GM21390 (cell line): ENCODE measurements at regions not wholly inside any gene's neighbourhood (a gene's known extent, or its start where the extent isn't known, plus 50 kb on each side); places are given as distances from the start of the nearest gene placed in this dataset.

ENCODE experiments used
- ATAC-seq: cut with Tn5 transposase; IDR thresholded peaks from one replicate; pipeline ENCODE4 v1.9.1; 2021; ENCODE audit not compliant: unreplicated experiment

DNA sequence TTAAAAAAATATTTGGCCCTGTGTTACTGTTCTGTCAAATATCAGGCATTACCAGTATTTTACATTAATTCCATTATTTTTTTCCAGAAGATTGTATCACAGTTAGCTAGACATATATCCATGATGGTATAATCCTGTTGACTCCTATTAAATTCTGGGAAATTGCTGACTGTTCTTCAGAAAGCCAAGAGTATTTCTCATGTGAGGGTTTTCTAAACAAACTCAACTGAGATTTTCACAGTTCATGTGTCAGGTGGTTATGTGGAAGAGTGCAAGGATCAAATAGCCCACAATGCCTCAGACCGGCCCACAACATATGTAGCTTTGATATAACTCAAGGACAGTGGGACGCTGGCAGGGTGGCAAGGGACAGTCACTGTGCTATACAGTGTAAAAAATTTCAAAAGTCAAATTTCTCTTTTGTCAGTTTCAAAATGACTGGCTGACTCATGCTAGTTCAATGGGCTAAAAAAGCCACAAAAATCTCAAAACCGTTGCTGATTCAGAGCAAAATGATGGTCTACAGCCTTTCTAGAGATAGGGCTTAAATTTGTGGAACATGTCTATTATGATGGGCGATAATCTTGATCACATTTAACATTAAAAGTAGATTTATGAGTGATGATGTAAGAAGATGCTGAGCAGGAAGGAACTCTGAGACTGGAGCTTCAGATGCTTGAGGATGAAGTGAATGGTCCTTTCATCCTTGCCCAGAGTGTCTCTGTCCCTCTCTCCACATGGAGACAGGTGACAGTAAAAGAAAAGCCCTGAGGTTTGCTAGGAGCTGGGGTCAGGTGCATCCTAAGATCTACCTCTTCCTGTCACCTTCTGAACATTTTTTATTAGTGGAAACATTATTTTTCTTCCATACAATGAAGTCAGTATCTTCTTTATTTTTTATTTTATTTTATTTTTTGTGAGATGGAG lies 175.8 kb upstream of the PIEZO2 start:
- ATAC-seq, result peak; percentile 96

DNA sequence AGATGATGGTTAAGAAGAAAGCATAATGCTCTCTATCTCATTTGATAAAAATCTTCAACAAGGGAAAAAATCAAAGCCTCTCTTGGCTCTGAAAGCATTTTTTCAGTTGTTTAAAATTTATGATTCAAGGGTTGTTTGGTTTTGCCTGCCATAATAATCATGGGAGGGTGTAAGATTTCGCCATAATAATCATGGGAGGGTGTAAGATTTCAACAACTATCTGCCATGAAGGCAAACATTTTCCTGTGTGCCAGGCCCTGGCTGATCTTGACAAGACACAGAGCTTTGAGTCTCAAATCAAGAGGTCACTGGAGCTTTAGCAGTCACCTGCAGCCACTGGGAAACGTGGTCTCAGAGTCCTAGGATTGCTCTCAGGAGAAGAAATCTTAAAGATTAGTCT lies 175.1 kb upstream of the PIEZO2 start:
- ATAC-seq, result no peak

DNA sequence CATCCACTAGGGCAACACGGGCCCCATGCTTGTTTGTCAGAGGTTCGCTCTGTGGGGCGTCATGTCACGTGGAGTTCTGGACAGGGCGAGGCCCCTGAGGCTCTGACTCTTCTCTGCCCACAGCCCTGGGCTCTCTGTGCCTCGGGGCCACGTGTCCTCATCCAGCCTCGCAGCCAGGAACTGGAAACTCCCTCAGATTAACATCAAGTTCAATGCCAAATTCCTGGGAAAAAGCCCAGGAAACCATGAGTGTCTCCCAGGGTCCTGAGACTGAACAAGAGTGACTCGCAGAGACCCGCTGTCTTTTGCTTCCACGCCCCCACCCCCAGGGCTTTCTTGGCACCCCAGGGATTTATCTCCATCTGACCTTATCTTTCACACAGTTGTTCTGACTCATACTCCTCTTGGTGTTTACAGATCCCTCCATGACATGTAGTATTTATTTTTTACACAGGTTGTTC lies 174.0 kb upstream of the PIEZO2 start:
- no peak for ATAC-seq

DNA sequence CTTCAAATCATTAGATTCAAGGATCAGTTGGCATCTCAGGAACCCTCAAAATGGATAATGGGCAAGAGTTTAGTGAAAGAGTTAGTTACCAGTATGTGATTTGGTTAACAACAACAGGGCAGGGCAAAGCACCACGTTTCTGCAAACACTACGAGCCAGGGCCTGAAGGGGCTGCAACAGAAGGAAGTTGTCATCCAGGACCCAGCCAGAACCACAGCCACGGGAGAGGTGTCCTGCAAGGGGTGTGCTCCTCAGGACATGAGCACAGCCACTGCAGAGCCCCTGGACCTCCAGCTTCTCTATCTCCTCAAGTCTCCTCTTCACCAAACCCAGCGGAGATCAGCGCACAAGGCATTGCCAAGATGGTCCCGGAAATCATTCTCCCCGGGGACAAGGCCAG lies 173.3 kb upstream of the PIEZO2 start:
- ATAC-seq, result no peak

DNA sequence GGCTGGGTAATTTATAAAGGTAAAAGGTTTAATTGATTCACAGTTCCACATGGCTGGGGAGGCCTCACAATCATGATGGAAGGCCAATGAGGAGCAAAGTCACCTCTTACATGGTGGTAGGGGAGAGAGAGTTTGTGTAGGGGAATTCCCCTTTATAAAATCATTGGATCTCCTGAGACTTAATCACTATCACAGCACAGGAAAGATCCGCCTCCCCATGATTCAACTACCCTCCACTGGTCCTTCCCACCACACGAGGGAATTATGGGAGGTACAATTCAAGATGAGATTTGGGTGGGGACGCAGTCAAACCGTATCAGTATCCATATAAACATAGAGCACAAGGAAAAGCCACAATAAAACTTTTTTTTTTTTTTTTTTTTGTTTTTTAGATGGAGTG lies 172.6 kb upstream of the PIEZO2 start:
- ATAC-seq, result no peak

DNA sequence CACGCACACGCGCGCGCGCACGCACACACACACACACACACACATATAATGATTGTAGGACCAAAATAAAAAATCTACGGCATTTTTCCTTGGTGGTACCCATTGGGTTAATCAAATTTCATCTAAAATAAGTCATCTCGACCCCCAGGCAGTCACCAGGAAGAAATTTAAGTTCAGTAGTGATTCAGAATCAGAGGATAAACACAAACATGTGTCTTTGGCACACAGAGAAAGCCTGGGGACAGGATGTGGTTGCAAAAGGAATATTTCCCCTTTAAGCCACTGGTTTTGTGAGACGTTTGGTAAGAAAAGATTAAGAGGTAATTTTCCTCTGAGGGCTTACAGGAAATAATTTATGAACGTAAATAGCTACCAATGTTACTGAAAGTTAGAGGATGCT lies 171.6 kb upstream of the PIEZO2 start:
- ATAC-seq, result no peak

DNA sequence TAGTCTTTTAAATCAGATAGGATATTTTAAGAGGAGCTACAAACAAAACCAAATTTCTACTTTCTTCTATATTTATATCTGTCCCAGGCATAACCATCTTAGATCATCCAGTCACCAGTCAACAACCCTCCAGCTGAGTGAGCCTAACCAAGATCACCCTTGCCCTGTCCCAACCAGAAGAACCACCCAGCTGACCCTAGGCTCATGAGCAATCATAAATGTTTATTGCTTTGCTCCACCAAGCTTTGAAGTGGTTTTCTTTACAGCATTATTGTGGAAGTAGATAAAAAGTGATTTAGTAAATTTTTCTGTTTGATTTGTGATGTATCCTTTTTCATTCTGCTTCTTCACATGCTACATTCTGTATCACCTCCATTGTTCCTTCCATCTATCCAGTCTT lies 167.2 kb upstream of the PIEZO2 start:
- no peak for ATAC-seq

DNA sequence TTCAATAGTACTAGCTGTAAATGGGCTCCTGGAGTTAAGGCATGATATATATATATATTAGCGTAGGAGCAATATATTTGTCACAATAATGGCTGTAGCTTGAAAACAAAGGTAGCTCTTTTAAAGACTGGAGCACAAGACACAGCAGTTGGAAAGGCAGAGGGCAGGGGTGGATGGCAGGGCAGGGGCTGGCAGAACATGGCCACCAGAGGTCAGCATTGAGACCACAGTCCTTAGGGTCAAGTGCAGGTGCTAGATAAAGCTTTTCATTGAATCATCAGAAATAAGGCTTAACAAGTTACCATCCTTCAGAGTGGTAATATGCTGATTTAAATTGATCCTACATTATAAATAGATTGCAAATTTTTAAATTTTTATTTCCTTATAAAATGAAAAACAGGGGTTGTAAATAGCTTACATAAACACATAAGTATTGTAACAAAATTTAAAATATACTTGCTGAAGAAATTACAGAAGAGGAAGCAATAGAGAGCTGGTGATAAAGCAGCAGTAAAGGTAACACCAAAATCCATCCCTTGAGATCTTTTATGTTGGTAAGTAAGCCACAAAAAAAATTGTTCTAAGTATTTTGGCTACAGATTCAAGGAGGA lies 161.2 kb upstream of the PIEZO2 start:
- ATAC-seq, result no peak

DNA sequence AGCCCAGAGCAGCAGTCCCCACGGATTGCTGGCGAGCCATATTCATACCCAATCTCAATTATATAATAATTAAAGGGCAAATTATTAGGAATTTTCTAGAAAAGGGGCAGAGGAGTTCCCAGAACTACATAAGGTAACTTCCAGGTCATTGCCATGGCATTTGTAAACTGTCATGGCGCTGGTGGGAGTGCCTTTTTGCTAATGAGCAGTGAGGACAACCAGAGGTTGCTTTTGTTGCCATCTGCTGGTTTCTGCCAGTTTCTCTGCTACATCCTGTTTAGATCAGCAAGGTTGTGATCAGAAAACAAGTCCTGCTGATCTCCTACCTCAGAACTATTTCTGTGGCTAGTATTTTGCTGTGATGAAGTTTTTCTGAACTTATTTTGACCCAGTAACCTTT lies 159.8 kb upstream of the PIEZO2 start:
- no peak for ATAC-seq

DNA sequence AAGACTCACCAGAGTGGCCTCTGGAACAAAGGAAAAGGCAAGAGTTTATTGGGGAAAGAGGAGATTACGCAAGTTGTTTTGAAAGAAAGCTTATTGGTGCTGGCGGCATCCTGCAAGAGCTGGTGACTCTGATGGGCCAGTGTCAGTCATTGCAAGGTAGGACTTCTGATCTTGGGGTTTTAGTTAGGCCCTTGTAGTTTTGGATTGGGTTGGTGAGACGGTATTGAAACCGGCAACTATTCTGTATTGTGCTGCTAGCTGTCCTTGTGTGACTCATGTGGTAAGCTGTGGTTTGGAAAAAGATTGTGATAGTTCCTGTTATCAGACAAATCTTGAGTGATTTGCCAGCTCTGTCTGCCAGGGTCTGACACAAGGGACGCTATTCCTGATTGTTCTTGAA lies 159.1 kb upstream of the PIEZO2 start:
- ATAC-seq, result no peak

DNA sequence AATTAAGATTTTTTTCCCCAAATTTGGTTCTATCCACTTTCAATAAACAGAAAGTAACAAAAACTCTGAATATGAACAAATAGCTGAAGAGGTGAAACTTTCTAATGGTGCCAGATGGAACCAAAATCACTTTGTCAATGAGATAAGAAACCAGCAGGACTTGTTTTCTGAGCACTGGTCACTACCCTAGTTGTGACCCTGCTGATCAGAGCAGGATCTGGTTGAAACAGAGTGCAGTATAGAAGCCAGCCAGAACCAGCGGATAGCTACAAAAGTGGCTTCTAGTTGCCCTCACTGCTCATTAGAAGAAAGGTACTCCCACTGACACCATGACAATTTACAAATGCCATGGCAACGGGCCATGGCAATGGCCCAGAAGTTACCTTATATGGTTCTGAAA lies 158.3 kb upstream of the PIEZO2 start:
- ATAC-seq, result no peak

DNA sequence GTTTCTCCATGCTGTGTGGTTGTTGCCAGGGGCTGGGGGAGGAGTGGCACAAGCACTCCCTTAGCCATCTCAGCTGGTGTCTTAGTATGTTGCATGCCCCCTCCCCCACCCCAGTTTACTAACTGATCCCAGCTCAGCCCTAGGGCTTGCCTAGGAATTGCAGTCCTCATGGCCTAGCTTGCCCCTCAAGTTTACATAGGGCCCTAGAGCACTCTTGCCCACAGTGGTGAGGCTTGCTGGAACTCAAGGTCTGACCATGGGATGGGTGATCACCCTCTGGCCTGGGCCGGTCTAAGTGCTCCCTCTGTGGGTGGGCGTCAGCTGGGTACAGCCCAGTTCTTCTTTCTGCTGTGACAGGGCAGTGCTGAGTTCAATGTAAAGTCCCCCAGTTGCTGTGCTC lies 156.1 kb upstream of the PIEZO2 start:
- no peak for ATAC-seq

DNA sequence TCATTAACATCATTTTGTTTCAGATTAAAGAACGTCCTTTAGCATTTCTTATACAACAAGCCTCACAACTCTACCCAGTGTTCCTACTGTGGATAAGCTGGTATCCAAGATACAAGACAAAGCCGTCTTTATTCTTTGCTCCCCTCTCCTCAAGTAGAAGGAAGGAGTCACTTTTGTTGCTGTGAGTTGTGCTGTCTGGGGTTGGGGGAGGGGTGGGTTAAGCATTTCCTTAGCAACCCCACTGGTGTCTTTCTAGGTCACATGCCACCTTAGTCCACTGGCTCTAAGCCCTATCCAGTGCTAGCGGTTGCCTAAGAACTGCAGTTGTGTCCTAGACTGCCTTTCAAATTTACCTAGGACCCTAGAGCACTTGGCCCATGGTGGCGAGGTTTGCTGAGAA lies 155.6 kb upstream of the PIEZO2 start:
- no peak for ATAC-seq

DNA sequence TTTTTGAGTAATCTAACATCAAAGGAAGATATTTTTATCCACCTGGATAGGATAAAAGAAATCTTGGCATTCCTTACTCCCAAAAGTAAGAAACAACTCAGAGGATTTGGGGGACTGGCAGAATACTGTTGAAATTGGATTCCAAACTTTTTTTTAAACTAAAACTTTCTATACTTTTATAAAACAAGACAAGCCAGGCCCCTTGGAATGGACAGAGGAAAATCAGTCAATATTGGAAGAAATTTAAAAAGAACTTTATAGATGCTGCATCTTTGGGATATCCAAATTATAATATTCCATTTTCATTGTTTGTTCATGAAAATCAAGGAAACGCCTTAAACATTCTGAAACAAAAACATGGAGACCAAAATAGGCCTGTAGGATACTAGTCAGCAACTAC lies 147.6 kb upstream of the PIEZO2 start:
- no peak for ATAC-seq

DNA sequence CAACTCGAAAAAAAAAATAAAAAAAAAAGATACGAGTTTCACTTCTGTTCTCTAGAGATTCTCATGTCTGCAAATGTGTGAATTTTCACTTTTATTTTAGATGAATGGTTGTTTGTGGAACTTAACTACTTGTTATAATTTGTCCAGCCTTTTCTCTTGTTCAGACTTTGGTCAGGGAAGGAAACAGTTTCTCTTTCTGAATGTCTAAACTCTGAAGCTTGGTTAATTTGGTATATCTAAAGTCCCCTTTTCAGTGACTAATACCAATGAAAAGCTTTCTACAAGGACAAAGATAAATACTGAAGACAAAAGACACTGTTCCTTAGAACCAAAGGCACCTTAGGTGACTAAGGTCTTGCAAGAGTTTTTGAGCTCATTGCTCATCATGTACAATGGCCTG lies 144.4 kb upstream of the PIEZO2 start:
- ATAC-seq, result no peak

DNA sequence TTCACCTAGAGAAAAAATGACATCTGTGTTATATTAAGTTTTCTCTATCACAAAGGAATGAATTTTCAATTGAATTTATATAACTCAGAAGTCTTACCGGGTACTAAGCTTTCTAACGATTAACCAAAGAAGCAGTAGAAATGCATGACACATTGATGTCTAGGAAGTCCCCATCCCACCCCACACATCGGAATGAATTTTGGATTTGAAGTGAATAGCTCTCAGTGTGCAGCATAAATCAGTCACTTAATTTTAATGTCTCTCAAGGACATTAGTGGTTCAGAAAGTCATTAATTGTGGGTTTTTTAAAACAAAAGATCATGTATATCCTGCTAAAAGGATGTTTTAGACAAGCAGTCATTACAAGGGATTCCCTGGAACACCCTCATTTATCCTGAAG lies 141.4 kb upstream of the PIEZO2 start:
- no peak for ATAC-seq

DNA sequence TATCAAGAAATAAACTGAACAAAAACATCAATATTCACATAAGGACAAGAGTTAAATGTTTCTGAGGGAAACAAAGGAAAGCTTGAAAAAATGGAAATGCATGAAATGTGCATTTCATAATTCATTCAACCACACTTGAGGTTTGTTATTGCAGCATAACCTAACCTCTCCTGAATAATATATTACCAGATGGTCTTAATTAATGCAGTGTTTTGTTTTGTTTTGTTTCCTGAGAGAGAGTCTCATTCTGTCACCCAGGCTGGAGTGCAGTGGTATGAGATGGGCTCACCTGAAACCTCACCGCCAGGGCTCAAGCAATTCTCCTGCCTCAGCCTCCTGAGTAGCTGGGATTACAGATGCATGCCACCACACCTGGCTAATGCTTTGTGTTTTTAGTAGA lies 139.9 kb upstream of the PIEZO2 start:
- no peak for ATAC-seq

DNA sequence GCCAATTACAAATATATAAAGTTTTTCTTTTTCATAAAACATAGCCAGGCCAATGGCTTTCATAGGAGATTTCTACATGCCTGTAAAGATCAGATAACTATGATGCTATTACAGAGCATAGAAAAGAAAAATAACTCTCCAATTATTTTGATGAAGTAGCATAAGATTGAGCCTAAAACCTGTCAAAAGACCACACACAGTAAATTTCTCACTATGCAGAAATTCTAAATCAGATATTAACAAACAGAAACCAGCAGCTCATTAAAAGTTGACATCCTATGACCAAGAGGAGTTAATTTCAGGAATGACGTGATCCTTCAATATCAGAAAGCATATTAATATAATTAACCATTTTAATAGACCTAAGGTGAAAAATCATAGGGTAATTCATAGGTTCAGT lies 139.0 kb upstream of the PIEZO2 start:
- ATAC-seq, result no peak

DNA sequence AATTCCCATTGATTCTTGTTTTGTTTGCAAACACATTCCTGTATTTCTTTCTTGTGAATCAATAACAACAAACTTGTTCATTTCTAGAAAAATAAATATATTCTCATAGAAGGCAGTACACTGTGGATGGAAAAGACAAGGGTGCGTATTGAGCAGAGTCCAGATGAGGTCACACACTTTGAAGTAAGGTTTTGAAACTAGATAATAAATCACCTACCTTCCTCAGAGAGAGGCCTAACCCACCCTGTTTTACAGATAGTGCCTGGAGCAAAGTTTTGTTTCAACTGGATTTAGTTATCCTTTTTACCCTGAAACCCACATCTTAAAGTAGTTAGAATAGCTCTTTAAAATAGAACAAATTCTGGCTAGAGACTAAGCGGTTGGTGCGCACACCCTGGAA lies 137.1 kb upstream of the PIEZO2 start:
- no peak for ATAC-seq

DNA sequence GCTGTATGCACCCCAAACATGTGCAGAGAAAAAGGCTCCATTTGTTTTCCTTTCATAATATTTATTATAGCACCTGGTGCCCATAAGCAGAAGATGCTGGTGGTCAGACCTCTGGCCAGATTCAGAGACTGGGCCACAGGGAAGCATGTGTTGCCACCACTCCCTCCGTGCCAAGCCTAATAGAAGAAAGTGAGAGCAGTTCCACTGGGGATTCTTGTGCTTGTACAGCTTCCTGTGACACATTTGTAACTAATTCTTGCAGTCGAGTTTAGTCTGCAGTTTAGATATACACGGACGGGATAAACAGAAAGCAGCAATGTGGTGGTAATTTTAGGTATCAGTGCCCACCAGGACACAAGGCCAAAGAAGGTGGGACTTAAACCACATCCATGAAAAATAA lies 135.4 kb upstream of the PIEZO2 start:
- no peak for ATAC-seq

DNA sequence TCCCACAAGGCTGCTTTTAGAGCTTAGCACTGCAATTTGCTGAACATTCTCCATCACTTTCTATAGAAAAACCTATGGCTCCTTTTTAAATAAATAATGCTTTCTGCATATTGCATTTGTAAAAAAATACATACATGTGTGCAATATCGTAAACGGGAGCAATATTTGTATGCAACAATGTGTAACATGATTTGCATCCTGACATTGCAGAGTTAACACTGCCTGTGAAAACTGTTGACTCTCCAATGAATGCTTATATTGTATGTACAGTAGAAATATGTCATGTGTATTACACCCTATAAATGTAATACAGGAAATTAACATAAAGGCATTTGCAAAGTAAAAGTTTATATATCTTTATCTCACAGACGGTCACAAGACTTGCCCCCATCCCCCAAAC lies 135.0 kb upstream of the PIEZO2 start:
- ATAC-seq, result no peak

DNA sequence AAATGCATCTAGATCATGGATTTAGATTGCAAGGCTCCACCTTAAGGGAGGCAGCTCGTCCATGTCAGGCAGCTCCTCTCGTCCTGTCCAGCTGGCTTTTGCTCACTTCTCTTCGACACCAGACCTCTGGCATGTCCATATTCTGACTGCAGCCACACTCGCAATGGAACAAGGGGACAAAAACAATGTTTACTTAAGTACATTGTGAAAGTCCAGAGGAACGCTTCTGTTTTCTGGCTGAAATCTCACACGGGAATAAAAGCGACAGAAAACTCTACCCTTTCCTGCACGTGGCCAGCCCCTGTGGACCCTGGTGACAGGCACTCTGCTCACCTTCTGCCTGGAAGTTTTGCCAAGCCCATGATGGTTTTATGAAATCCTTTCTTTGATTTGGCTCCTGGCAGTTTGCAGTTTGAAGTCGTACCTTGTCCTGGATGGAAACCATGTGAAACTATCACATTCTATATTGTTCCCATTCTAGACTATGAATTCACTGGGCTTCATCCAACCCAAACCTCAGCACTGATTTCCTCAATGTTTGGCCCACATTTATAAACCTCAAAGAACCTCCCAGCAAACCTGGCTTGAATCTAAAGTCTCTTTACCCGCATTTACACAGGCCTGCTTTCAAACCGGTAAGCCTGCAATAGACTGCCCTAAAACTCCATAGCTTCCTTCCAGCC lies 134.3 kb upstream of the PIEZO2 start:
- ATAC-seq, result no peak
